NCI-H2029 (cell line): ENCODE measurements at regions not wholly inside any gene's neighbourhood (a gene's known extent, or its start where the extent isn't known, plus 50 kb on each side); places are given as distances from the start of the nearest gene placed in this dataset.

Source experiments
- DNase-seq: peaks from one replicate; lab custom pipeline; 2025; lab: John Stamatoyannopoulos, UW

- no peak for DNase-seq
Measured at GRCh38 chr4:182010876-182011275, 232.3 kb upstream of the TENM3 start.

- DNase-seq: no peak
Measured at GRCh38 chr4:182014164-182014563, 229.0 kb upstream of the TENM3 start.

GRCh38 chr4:182015014-182015413 lies 228.2 kb upstream of the TENM3 start:
- no peak for DNase-seq

GRCh38 chr4:182015893-182016292 lies 227.3 kb upstream of the TENM3 start:
- DNase-seq: no peak

GRCh38 chr4:182017038-182017437 lies 226.2 kb upstream of the TENM3 start:
- no peak for DNase-seq

GRCh38 chr4:182018691-182019090 lies 224.5 kb upstream of the TENM3 start:
- no peak for DNase-seq

- DNase-seq: no peak
Measured at GRCh38 chr4:182019148-182019652, 224.0 kb upstream of the TENM3 start.

GRCh38 chr4:182022909-182023308 lies 220.3 kb upstream of the TENM3 start:
- DNase-seq: peak; percentile 42

- peak; percentile 31 for DNase-seq
Measured at GRCh38 chr4:182023469-182023868, 219.7 kb upstream of the TENM3 start.

GRCh38 chr4:182042945-182043344 lies 200.3 kb upstream of the TENM3 start:
- no peak for DNase-seq

- DNase-seq: no peak
Measured at GRCh38 chr4:182048871-182049270, 194.3 kb upstream of the TENM3 start.

GRCh38 chr4:182056866-182057265 lies 186.3 kb upstream of the TENM3 start:
- DNase-seq: no peak

GRCh38 chr4:182062458-182062857 lies 180.7 kb upstream of the TENM3 start:
- no peak for DNase-seq

GRCh38 chr4:182062936-182063335 lies 180.3 kb upstream of the TENM3 start:
- no peak for DNase-seq

- DNase-seq: no peak
Measured at GRCh38 chr4:182063651-182064050, 179.6 kb upstream of the TENM3 start.

- no peak for DNase-seq
Measured at GRCh38 chr4:182065255-182065654, 177.9 kb upstream of the TENM3 start.

- DNase-seq: no peak
Measured at GRCh38 chr4:182066037-182066436, 177.2 kb upstream of the TENM3 start.

GRCh38 chr4:182067828-182068227 lies 175.4 kb upstream of the TENM3 start:
- no peak for DNase-seq

GRCh38 chr4:182068920-182069319 lies 174.3 kb upstream of the TENM3 start:
- no peak for DNase-seq

GRCh38 chr4:182073278-182073677 lies 169.9 kb upstream of the TENM3 start:
- no peak for DNase-seq

GRCh38 chr4:182074139-182074538 lies 169.1 kb upstream of the TENM3 start:
- no peak for DNase-seq

- no peak for DNase-seq
Measured at GRCh38 chr4:182074810-182075209, 168.4 kb upstream of the TENM3 start.

- DNase-seq: no peak
Measured at GRCh38 chr4:182082910-182083309, 160.3 kb upstream of the TENM3 start.

GRCh38 chr4:182083671-182084410 lies 159.4 kb upstream of the TENM3 start:
- DNase-seq: no peak
